PFSK-1 (cell line): ENCODE measurements at regions not wholly inside any gene's neighbourhood (a gene's known extent, or its start where the extent isn't known, plus 50 kb on each side); places are given as distances from the start of the nearest gene placed in this dataset.

Experiments used
- FOXP2 ChIP-seq: optimal IDR thresholded peaks from 2 replicates; pipeline ENCODE3; 2011; ENCODE audit warnings: borderline replicate concordance, control low read depth, inconsistent platforms; ENCODE audit not compliant: insufficient read depth; ENCODE audit errors: extremely low read length, extremely low read depth
- POLR2AphosphoS5 ChIP-seq: IDR thresholded peaks from 2 replicates; pipeline ENCODE4 v1.6.1; 2012; ENCODE audit warnings: low read depth, mild to moderate bottlenecking, control low read depth, low read length, moderate library complexity
- SIN3A ChIP-seq: IDR thresholded peaks from 2 replicates; pipeline ENCODE4 v1.6.1; 2012; ENCODE audit warnings: mild to moderate bottlenecking, low read length, moderate library complexity, borderline replicate concordance; ENCODE audit not compliant: insufficient read depth
- TAF1 ChIP-seq: IDR thresholded peaks from 2 replicates; pipeline ENCODE4 v1.6.1; 2012; ENCODE audit warnings: low read length, control low read depth, borderline replicate concordance; ENCODE audit not compliant: insufficient read depth
- TF ChIP-seq, protein P1 (sequence below), 2 experiments: IDR thresholded peaks; 2 replicates each; pipeline versions ENCODE4 v1.6.1 to v1.8.0; 2011 to 2012; ENCODE audit warnings: low read depth in 2 of 2, low read length in 2 of 2, control low read depth in 1 of 2, inconsistent platforms in 1 of 2, mild to moderate bottlenecking in 1 of 2, moderate library complexity in 1 of 2; ENCODE audit not compliant: insufficient read depth in 1 of 2

GRCh38 chr5:39484673-39485072 is 59.9 kb upstream of the DAB2 start:
- TF ChIP-seq POLR2AphosphoS5 (no peak), TAF1 (no peak), SIN3A (no peak), FOXP2 (no peak)
- TF ChIP-seq, protein P1, sequence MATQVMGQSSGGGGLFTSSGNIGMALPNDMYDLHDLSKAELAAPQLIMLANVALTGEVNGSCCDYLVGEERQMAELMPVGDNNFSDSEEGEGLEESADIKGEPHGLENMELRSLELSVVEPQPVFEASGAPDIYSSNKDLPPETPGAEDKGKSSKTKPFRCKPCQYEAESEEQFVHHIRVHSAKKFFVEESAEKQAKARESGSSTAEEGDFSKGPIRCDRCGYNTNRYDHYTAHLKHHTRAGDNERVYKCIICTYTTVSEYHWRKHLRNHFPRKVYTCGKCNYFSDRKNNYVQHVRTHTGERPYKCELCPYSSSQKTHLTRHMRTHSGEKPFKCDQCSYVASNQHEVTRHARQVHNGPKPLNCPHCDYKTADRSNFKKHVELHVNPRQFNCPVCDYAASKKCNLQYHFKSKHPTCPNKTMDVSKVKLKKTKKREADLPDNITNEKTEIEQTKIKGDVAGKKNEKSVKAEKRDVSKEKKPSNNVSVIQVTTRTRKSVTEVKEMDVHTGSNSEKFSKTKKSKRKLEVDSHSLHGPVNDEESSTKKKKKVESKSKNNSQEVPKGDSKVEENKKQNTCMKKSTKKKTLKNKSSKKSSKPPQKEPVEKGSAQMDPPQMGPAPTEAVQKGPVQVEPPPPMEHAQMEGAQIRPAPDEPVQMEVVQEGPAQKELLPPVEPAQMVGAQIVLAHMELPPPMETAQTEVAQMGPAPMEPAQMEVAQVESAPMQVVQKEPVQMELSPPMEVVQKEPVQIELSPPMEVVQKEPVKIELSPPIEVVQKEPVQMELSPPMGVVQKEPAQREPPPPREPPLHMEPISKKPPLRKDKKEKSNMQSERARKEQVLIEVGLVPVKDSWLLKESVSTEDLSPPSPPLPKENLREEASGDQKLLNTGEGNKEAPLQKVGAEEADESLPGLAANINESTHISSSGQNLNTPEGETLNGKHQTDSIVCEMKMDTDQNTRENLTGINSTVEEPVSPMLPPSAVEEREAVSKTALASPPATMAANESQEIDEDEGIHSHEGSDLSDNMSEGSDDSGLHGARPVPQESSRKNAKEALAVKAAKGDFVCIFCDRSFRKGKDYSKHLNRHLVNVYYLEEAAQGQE (IDR thresholded peaks at IDR 0.05; ENCODE audit: insufficient read depth in 1 of 2, low read depth in 2 of 2, low read length in 2 of 2): no peak

GRCh38 chr5:39482098-39482497 is 57.3 kb upstream of the DAB2 start:
- TF ChIP-seq FOXP2 (no peak), TAF1 (no peak), SIN3A (no peak), POLR2AphosphoS5 (no peak)
- TF ChIP-seq, protein P1 (IDR thresholded peaks at IDR 0.05; ENCODE audit: insufficient read depth in 1 of 2, low read depth in 2 of 2, low read length in 2 of 2): no peak

GRCh38 chr5:39479537-39479936 is 54.8 kb upstream of the DAB2 start:
- TF ChIP-seq, protein P1 (IDR thresholded peaks at IDR 0.05; ENCODE audit: insufficient read depth in 1 of 2, low read depth in 2 of 2, low read length in 2 of 2): no peak
- TF ChIP-seq POLR2AphosphoS5 (no peak), FOXP2 (no peak), TAF1 (no peak), SIN3A (no peak)

GRCh38 chr5:39478863-39479262 is 54.1 kb upstream of the DAB2 start:
- TF ChIP-seq, protein P1 (IDR thresholded peaks at IDR 0.05; ENCODE audit: insufficient read depth in 1 of 2, low read depth in 2 of 2, low read length in 2 of 2): no peak
- TF ChIP-seq POLR2AphosphoS5 (no peak), FOXP2 (no peak), TAF1 (no peak), SIN3A (no peak)

DNA sequence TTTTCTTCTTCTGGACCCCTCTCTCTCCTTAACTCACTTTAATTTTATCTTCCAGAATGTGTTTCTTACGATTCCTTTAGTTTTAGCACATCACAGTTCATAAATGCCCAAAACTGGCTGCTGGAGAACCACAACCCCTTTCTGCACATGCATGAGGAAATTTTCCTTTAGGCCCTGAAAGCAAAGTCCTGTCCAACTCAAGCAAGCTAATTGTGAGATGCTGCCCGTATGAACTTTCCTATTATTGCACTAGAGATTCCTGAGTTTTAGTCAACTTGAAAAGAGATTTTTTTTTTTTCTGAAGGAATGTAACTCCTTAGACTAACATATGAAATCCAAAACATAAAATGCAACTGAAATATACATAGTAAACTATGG is 52.1 kb upstream of the DAB2 start:
- TF ChIP-seq FOXP2 (no peak), POLR2AphosphoS5 (no peak), TAF1 (no peak), SIN3A (no peak)
- TF ChIP-seq, protein P1 (IDR thresholded peaks at IDR 0.05; ENCODE audit: insufficient read depth in 1 of 2, low read depth in 2 of 2, low read length in 2 of 2): no peak
